Colonic mucosa (tissue), 4 donors: ENCODE measurements at regions not wholly inside any gene's neighbourhood (a gene's known extent, or its start where the extent isn't known, plus 50 kb on each side); places are given as distances from the start of the nearest gene placed in this dataset.
"Not testable (repeated sequence)": the region's sequence is repeated elsewhere in the genome, so short reads cannot be mapped to it uniquely, and the experiment has no call there.

Experiments used
- DNase-seq: peaks from one replicate; pipeline ENCODE4 v3.0.0-alpha.2; 2020
- H3K27ac ChIP-seq: fragments of 200-600 bp; one replicate; pipeline ENCODE4 v1.8.0; 2021
- H3K27me3 ChIP-seq: fragments of 200-600 bp; one replicate; pipeline ENCODE4 v1.8.0; 2021
- H3K36me3 ChIP-seq: fragments of 200-600 bp; one replicate; pipeline ENCODE4 v1.8.0; 2021
- H3K4me1 ChIP-seq: fragments of 200-600 bp; one replicate; pipeline ENCODE4 v1.8.0; 2021; ENCODE audit warnings: mild to moderate bottlenecking
- H3K4me3 ChIP-seq: fragments of 200-600 bp; one replicate; pipeline ENCODE4 v1.8.0; 2021
- H3K9ac ChIP-seq, 2 donors: one replicate each; pipeline ENCODE4 v1.7.0; 2013; ENCODE audit warnings: control low read depth in 2 of 2, low read depth in 2 of 2, low read length in 2 of 2
- H3K9me3 ChIP-seq: fragments of 200-600 bp; one replicate; pipeline ENCODE4 v1.8.0; 2021
- CTCF ChIP-seq: fragments of 200-600 bp; IDR thresholded peaks from one replicate; pipeline ENCODE4 v1.8.0; 2022; ENCODE audit warnings: antibody characterized with exemption, mild to moderate bottlenecking
- intact Hi-C: fragments of 100-400 bp; cut with DNase I; formaldehyde crosslinking; loops from one replicate; pipeline ENCODE4 v1.14.1; 2022
- donor health status: healthy.
- donor health status: DM: no; HTN: no; CAD: no.
- donor health status: DM: no; HTN: no; CAD: no.

- intact Hi-C loops: no loop called here
- Histone ChIP-seq H3K27me3 (no peaks in the 10 kb centered on the region), H3K36me3 (no peaks in the 10 kb centered on the region), H3K9me3 (no peaks in the 10 kb centered on the region), H3K4me1 (no peaks in the 10 kb centered on the region), H3K27ac (no peak overlapping the region), H3K9ac (no peak overlapping the region), H3K4me3 (no peak overlapping the region)
- no peak for TF ChIP-seq CTCF
- DNase-seq: no peak
Observed at GRCh38 chrX:130498653-130499274, 97.0 kb downstream of the RBMX2 start.

- H3K4me1 ChIP-seq: no peaks in the 10 kb centered on the region
- TF ChIP-seq CTCF: no peak
Observed at GRCh38 chrX:130502016-130502570, 100.3 kb downstream of the RBMX2 start.

GRCh38 chrX:130504019-130504418, 102.2 kb downstream of the RBMX2 start:
- H3K36me3 ChIP-seq: no peaks in the 10 kb centered on the region
- H3K27me3 ChIP-seq: no peaks in the 10 kb centered on the region
- no peak overlapping the region for H3K9ac ChIP-seq
- no peak overlapping the region for H3K4me3 ChIP-seq
- H3K9me3 ChIP-seq: no peaks in the 10 kb centered on the region
- no peak overlapping the region for H3K27ac ChIP-seq
- intact Hi-C loops: no loop called here
- H3K4me1 ChIP-seq: no peaks in the 10 kb centered on the region
- DNase-seq: no peak
- no peak for TF ChIP-seq CTCF

More at GRCh38 chrX:130502016-130502570, 100.3 kb downstream of the RBMX2 start:
- no peak overlapping the region for H3K27ac ChIP-seq
- intact Hi-C loops: no loop called here
- H3K36me3 ChIP-seq: no peaks in the 10 kb centered on the region
- H3K9me3 ChIP-seq: no peaks in the 10 kb centered on the region
- H3K27me3 ChIP-seq: no peaks in the 10 kb centered on the region
- H3K9ac ChIP-seq: no peak overlapping the region
- H3K4me3 ChIP-seq: no peak overlapping the region
- no peak for DNase-seq

GRCh38 chrX:130507015-130507414, 105.2 kb downstream of the RBMX2 start:
- intact Hi-C loops: no loop called here
- Histone ChIP-seq H3K4me3 (no peak overlapping the region), H3K27me3 (no peaks in the 10 kb centered on the region), H3K9me3 (no peaks in the 10 kb centered on the region), H3K36me3 (no peaks in the 10 kb centered on the region), H3K4me1 (no peaks in the 10 kb centered on the region), H3K27ac (no peak overlapping the region), H3K9ac (no peak overlapping the region)
- DNase-seq: no peak
- TF ChIP-seq CTCF: no peak

GRCh38 chrX:130512534-130512933, 110.7 kb downstream of the RBMX2 start:
- H3K9me3 ChIP-seq, intact Hi-C loops, H3K9ac ChIP-seq, H3K27ac ChIP-seq, H3K4me1 ChIP-seq, H3K4me3 ChIP-seq, DNase-seq, H3K36me3 ChIP-seq, H3K27me3 ChIP-seq: not testable (repeated sequence)

GRCh38 chrX:130516123-130516522, 114.3 kb downstream of the RBMX2 start:
- no peak for DNase-seq
- Histone ChIP-seq H3K9me3 (no peaks in the 10 kb centered on the region), H3K27ac (no peak overlapping the region), H3K36me3 (no peaks in the 10 kb centered on the region), H3K9ac (no peak overlapping the region), H3K4me1 (no peaks in the 10 kb centered on the region), H3K27me3 (no peaks in the 10 kb centered on the region), H3K4me3 (no peak overlapping the region)
- no peak for TF ChIP-seq CTCF
- intact Hi-C loops: no loop called here
